ENCODE measurements at regions not wholly inside any gene's neighbourhood (a gene's known extent, or its start where the extent isn't known, plus 50 kb on each side); places are given as distances from the start of the nearest gene placed in this dataset.
A peak's percentile ranks its signal among the peaks of the same experiment; 100 is the strongest.

GRCh38 chr2:236663287-236664101, 93.9 kb downstream of the ACKR3 start:
- TF ChIP-seq POLR2AphosphoS5 (IDR thresholded peaks at IDR 0.05) (peak; percentile 14 to 66 (median 46)), CTCF (IDR thresholded peaks at IDR 0.05) (no peak), POLR2A (IDR thresholded peaks at IDR 0.05) (no peak)
